GM18909 (cell line): ENCODE measurements at regions not wholly inside any gene's neighbourhood (a gene's known extent, or its start where the extent isn't known, plus 50 kb on each side); places are given as distances from the start of the nearest gene placed in this dataset.

Experiments
- ATAC-seq: cut with Tn5 transposase; IDR thresholded peaks from one replicate; pipeline ENCODE4 v1.9.1; 2021; ENCODE audit warnings: mild to moderate bottlenecking; ENCODE audit not compliant: unreplicated experiment, poor library complexity

DNA sequence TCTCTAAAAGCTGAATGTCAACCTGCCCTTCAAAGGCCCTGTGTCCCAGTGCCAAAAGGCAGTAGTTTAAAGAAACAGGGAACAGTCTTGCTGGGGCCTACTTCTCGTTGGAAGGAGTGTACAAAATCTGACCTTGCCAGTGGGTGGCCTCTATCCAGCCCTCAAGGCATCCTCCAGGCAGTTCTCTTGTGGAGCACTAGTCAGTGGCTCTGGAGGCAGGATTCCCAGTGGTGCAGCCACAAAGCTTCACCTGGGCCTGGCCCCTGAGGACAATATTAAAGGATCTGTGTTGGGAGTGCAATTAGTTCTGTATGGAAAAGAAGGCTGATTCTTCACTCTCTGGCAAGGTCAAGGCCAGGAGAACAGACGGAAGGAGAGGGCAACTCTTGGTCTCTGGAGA is 237.8 kb upstream of the ADAMTS9 start:
- no peak for ATAC-seq

DNA sequence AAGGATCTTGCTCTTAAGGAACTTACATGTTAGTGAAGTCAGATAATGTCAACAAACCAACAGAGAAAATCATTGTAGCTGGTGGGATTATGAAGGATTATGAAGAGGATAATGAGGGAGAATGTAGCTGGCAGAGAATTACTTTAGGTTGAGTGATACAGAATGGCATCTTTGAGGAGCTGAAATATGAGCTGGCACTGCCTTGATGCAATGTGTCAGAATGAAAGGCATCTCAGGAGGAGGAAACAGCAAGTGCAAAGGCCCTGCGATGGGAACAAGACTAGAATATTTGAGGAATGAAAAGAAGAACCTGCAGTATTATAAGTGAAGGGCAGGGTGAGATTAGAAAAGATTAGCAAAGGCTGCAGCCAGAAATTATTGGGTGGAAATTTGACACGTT is 237.2 kb upstream of the ADAMTS9 start:
- ATAC-seq, result no peak

DNA sequence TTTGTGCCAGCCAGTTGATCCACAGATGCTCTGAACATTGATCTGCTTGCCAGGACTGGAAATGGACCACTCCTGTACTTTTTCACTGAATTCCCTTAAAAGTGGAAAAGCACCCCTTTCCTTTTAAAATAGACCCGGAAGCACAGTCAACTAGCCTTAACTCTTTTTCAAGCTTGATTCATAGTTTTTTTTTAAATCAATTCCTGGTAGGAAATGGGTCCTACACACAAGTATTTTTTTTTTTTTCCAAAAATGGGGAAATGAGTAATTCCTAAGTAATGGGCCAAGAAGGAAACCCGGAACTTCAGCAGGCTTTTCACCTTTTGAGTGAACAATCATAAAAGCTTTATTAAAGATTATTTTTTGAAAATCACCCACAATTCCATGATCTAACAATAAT is 234.4 kb upstream of the ADAMTS9 start:
- ATAC-seq, result no peak

DNA sequence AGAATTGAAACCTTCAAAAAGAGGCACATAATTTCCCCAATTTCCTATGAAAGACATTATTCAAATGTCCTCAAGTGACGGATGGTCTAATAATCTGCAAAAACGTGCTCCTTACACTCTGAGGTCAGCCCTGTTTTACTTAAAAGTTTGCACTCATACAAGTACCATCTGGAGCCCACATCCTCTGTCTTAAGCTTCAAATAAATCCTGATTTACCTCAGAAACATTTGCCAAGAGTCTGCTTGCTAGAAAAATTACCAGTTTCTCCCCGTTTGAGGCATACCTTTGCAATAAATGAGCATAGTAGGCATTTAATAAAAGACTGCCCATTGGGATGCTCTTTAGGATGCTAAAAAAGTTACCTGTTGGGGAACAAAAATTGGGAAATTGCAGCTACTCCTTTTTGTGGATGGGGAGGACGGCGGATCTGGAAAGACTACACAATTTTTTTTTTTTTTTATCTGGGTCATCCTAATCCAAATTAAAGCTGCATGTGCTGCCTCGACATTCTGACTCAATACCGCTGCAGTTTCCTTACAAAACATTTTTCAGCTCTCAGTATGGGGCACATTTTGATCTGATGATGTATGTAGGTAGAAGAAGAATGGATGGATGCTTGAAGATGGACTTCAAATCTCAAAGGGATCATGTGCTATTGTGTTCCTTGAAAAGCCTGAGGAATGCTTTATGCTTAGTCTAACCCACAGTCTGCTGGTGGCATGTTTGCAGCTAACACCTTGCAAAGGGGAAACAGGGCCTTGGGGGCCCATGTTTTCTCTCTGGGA is 233.7 kb upstream of the ADAMTS9 start:
- ATAC-seq, result no peak

DNA sequence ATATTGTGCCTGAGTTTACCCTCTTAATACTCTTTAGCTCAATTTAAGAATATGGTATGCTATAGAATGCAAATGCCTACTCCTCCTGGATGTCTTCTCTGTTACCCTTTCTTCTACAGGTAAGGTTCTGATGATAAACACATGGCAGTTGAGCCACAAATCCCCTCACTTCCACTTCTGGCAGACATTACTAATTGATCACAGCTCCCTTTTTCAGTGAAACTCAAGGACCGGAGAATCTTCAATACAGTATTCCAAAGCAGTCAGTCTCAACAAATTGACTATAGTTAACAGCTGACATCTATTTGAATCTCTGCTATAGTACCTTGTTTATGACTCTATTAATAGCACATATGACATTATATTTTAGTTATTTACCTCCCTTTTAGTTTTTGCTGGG is 232.1 kb upstream of the ADAMTS9 start:
- no peak for ATAC-seq

DNA sequence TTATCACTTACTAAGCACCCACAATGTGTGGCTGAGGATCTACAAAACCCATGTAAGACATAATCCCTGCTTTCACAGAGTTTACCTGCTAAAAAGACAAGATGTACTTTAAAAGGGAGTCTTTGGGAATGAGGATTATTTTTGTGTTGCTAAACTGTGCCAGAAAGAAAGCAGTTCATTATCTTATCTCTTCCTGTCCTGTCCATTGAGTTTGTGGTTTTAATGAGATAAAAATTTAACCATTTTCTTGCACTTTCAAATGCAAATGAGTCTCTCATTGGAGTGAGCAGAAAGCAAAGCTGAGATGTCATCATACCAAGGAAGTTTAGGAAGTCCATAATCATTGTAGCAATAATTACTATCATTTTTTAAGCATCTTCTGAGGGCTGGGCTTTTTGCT is 231.2 kb upstream of the ADAMTS9 start:
- ATAC-seq, result no peak

DNA sequence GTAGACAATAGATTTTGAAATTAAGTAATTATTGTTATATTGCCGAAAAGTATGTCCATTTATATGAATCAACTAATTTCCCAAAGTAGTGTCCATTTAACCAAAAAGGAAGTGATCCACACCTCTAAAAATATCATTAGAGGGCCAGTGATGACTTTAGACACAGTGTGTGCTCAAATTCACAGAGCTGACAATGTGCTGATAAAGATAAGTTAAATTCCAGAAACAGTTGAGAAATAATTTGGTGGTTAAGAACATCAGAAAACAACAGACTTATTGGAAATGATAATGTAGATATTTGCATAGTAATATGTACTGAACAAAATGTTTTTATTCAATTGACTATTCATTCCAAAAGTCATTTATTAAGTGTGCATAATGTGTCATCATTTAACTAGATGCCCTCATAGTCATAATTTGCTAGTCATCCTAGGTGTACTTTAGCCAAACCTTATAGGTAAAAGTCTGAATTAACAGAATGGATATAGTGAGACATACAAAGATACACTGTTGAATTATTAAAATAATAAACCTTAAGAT is 230.2 kb upstream of the ADAMTS9 start:
- no peak for ATAC-seq

DNA sequence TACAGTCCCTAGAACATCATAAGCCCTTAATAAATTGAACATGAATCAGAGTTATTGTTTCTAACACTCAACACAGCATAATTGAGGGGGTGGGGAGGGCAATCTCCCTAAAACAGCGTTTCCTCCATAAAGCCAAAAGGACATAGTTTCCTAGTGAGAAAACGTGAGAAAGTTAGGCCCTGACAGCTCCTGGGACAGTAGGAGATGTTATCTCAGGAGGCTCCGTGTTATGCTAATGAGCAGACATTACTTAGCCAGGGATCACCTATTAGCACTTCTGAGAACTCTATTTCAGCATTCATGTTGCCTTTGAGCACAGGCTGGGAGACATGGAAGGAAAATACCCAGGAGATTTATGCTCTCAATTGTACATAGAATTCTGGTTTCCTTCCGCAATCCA is 229.1 kb upstream of the ADAMTS9 start:
- ATAC-seq, result no peak

DNA sequence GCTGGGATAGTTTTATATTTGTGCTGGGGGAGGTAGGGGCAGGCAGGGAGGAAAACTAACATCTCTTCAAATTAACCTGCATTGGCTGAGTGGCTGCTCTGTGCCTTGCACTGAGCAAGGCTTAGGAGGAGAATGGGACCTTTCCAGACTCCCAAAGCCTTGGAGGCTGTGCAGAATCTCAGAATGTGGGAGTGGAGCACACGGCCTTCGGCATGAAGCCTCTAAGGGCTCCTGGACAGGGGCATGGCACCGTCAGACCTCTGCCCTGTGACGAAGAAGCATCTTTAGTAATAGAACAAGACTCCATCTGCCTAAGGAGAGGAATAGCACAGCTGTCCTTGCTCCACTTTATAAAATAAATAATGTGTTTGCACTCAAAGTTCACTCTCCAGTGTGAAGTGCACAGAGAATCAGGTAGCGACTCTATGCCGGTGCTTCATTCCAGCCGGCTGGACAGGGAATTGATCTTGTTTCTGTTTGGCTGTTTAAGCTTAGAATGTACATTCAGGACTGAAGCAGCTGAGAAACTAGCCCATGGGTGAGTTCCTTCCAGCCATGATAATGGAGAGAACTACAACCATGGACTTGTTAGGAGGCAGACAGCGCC is 228.5 kb upstream of the ADAMTS9 start:
- no peak for ATAC-seq

DNA sequence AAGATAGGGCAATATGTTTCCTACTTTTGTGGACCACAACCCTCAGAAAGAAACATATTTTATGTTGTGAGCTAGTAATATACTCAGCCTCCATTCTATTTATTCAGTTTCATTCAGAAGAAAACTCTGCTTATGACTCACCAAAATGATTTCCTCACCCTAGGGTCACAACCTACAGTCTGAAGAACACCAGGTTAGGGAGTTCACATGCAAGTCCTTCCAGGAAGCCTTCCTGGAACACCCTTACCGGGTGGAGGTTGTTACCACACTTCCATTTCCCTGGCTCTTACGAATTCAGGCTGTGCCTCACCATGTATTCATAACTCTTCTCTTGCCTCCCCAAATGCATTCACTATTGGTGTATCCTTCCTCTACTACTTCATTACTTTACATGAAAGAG is 228.0 kb upstream of the ADAMTS9 start:
- no peak for ATAC-seq

DNA sequence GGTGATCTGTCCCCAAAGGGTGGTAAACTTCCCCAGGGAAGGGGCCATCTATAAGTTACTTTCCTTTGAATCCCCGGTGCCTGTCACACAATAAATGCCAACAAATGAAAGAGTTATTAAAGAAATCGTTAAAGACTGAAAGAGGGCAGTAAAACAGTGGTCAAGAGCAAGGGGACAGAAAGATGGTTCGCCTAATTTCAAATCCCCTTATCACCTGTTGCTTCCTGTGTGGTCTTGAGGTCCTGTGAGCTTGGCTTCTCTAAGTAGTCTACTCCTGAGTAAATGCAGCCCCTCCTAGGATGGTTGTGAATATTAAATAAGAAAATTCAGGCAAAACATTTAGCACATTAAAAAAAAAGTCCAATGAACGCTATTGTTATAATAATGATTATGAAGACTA is 225.7 kb upstream of the ADAMTS9 start:
- no peak for ATAC-seq

DNA sequence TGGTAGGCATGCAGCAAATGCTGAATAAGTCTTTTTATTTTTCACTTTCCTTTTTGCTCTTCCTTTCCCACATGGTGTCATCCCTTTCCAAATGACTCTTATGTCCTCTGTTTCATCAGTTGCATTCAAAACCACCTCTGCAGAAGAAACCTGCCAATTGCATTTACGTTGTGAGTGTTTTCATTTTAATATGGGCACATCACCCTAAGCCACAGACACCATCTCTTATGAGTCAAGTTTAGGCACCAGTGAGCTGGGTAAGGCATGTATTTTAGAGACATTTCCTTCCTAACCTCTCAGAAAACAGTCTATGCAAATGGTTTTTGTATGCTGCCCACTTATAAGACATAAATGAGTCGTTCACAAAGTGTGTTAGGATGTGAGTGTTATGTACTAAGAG is 223.3 kb upstream of the ADAMTS9 start:
- no peak for ATAC-seq

DNA sequence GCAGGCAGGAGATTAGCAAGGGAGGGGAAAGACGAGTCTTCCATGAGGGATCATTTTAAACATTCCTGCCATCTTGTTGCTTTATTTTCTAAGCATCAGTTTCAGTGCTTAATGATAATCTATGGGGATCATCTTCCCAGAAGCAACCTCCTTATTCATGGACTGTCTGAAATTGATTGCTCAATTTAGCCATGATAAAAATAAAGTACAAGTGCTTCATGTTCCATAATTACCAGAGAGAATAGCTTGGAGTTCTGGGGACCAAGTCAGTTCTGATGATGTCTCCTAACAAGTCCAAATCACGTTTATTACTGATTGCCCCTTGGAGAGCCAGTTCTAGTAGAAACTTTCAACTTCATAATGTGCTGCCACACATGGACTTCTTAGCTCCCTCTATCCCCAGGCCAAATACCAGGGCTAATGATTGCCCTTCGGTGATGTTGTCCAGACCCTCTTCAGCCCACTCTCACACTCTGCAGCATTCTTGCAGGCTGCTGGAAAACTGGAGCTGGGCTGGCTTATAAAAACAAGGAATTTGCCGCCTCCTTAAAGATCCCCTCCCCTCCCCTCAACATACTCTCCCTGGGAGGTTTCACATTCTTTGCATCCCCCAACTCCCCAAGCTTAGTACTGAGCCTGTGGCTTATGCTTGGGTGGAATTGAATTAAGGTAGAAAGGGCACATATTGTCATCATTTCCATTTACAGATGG is 222.1 kb upstream of the ADAMTS9 start:
- no peak for ATAC-seq

DNA sequence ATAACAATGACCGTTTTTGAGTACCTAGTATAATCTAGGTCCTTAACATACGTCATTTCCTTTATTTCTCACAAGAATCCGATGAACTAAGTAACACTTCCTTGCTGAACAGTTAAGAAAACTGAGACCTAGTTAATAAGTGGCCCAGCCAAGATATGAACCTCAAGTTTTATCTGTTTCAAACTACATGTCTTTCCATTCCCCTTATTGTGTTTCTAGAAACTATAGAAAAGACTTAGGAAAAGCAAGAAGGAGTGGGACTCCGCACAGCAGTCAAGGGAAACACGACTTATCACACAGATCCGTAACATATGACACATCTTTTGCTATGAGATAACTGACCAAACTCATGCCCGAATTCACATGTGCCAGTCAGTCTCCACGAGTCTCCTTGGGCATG is 221.2 kb upstream of the ADAMTS9 start:
- no peak for ATAC-seq

DNA sequence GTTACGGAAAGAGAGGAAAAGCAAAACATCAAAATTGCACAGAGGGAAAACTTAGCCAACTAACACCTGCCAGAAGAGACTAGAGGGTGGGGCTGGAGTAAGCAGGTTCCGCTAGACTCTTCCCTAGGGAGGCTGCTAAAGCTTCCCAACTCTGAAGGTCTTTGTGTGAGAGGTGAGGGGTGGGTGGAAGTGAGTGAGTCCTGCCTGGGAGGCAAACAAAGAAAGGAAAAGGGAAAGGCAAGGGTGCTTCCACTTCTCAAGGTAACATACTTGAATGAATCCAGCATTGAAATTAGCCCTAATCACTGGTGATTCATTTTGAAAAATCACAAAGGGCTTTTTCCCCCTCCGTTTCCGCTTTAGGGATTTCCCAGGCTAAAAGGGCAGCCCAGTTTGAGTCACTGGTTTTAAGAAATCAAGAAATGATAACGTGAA is 220.5 kb upstream of the ADAMTS9 start:
- no peak for ATAC-seq

DNA sequence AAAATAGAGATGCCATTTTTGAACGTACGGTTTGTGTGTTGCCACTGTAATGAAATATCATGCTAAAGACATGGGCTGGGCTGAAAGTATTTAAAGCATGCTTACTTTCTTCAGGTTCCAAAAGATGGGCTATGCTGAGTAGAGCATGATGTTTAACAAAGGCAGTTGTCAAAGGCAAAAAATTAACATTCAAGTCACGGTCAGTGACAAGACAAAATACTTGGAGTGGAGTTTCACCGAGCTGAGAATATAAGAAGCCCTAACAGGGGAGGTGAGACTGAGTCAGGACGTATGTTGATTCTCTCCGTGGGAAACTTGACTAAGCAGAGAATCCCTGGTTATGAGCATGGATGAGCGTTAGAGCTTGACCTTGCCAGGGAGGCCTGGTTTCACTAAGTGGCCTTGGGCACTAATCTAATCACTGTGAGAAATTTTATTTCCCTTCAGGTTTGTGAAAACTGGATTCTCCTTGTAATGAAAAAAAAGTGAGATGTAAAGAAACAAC is 218.2 kb upstream of the ADAMTS9 start:
- ATAC-seq, result no peak

DNA sequence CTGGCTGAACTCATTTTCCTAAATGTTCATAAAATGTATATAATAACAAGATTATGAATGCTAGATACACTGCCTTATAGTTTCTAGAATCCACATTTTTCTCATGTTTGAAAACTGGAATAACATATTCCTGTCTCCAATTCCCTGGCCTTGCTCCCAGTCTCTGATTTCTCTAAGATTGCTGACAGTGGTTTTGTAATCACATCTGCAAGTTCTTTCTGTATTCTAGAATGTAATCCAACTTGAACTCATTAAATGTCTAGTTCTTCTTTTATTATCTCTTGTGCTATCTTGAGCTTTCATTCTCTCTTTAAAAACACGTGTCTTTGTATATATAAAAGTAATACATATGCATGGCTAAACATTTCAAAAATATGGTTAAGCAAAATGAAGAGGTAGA is 215.2 kb upstream of the ADAMTS9 start:
- no peak for ATAC-seq

DNA sequence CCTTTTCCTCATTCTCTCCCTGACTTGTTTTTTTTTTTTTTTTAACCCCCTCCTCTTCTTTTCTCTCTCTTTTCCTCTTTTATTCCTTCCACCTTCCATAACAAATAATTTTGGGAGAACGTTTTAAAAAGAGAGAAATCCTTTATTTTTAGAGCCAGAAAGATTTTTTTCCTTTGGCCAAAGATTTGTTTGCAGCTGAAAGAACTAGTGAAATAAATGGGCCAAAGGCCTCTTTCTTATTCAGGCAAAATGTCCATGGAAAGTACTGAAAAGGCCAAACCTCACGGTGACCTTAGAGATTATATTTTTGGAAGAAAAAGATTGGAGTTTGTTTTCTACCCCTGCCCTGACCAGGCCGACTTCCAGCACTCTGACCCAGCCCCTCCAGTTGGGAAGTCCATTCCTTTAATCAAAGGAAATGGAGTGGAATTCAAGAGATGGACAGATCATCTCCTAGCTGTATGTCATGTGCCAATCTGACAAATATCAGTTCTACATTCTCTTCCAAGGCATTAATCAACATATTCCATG is 214.3 kb upstream of the ADAMTS9 start:
- ATAC-seq, result no peak

DNA sequence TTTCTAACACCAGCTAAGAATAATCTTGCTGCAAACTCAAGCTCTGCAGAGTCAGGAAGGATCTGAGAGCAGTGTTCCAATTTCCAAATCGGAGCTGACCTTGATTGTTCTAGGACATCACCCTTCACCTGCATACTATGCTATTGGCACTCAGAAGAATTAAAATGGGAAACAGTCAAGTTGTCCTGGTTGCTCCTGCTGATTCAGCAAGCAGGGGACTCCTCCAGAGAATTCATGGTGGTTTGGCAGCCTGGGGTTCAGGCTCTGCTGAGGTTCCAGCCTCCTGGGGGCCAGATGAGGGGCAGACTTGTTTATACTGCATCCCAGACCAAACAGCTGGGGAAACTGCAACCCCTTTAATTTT is 213.7 kb upstream of the ADAMTS9 start:
- no peak for ATAC-seq

DNA sequence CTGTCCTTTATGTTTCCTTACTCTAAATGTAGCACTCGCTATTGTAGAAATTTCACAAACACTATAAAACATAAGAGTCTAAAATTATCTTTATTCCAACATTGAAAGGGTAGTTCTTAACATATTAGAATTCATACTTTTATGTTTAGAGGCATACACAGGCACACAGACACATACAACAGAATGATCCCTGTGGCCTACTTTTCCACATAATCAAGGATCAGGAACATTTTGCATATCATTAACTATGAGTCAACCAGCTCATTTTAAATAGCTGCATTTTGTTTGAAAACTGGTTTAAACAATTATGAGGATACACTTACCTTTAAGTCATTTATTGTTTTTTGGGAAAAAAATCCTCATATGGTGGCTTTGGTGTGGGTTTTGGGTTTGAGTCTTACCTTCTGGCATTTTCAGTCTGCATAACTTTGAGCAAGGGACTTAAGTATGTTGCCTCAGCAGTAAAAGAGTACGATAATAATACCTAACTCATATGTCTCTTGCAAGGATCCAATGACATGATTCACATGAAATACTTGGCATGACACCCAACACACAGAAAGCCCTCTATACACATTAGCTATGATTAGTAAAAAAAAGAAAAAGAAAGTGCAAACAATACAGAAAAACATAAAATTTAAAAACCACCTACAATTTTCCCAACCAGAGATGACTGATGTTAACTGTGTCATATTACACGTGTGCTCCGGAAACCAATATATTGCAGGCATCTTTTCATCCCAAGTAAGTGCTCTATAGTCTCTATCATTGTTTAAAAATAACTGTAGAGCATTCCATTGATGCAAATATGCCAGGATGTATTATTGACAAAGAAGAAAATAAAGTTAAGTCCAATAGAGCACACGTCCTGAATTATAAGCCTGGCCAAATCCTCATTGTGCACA is 213.1 kb upstream of the ADAMTS9 start:
- no peak for ATAC-seq
